GM23248 (cell line): ENCODE measurements at regions not wholly inside any gene's neighbourhood (a gene's known extent, or its start where the extent isn't known, plus 50 kb on each side); places are given as distances from the start of the nearest gene placed in this dataset.
A peak's percentile ranks its signal among the peaks of the same experiment; 100 is the strongest.
"Not testable (repeated sequence)": the region's sequence is repeated elsewhere in the genome, so short reads cannot be mapped to it uniquely, and the experiment has no call there.

Experiments used
- DNase-seq: peaks from one replicate; pipeline ENCODE4 v3.0.0-alpha.2; 2015
- H2AFZ ChIP-seq: fragments of 200-600 bp; sonication (generic); 2 replicates; pipeline ENCODE4 v1.6.1; 2016; ENCODE audit warnings: antibody characterized with exemption
- H3F3A ChIP-seq: fragments of 200-600 bp; sonication (generic); 2 replicates; pipeline ENCODE4 v1.6.1; 2016; ENCODE audit warnings: mild to moderate bottlenecking, antibody characterized with exemption, mixed run types; ENCODE audit not compliant: insufficient read depth
- H3K27ac ChIP-seq: fragments of 200-600 bp; sonication (generic); 2 replicates; pipeline ENCODE4 v1.5.1; 2016; ENCODE audit warnings: mild to moderate bottlenecking
- H3K27me3 ChIP-seq: fragments of 200-600 bp; sonication (generic); replicated peaks from 2 replicates; pipeline ENCODE4 v1.6.1; 2016; ENCODE audit warnings: mild to moderate bottlenecking; ENCODE audit not compliant: insufficient read depth
- H3K36me3 ChIP-seq: fragments of 200-600 bp; sonication (generic); 2 replicates; pipeline ENCODE4 v1.6.1; 2016; ENCODE audit warnings: low read depth, mild to moderate bottlenecking
- H3K4me1 ChIP-seq: fragments of 200-600 bp; sonication (generic); 2 replicates; pipeline ENCODE4 v1.6.1; 2016; ENCODE audit warnings: mild to moderate bottlenecking; ENCODE audit not compliant: insufficient read depth
- H3K4me2 ChIP-seq: fragments of 200-600 bp; sonication (generic); one replicate; pipeline ENCODE4 v1.6.1; 2016; ENCODE audit warnings: mild to moderate bottlenecking; ENCODE audit not compliant: unreplicated experiment
- H3K4me3 ChIP-seq: fragments of 200-600 bp; sonication (generic); 2 replicates; pipeline ENCODE4 v1.5.1; 2016; ENCODE audit warnings: mild to moderate bottlenecking
- H3K79me2 ChIP-seq: fragments of 200-600 bp; sonication (generic); 2 replicates; pipeline ENCODE4 v1.6.1; 2016; ENCODE audit warnings: mild to moderate bottlenecking; ENCODE audit not compliant: insufficient read depth
- H3K9ac ChIP-seq: fragments of 200-600 bp; sonication (generic); 2 replicates; pipeline ENCODE4 v1.6.1; 2016; ENCODE audit warnings: mild to moderate bottlenecking
- H3K9me2 ChIP-seq: fragments of 200-600 bp; sonication (generic); 2 replicates; pipeline ENCODE4 v1.6.1; 2016; ENCODE audit warnings: mixed run types, mild to moderate bottlenecking, moderate library complexity; ENCODE audit not compliant: insufficient read depth
- H3K9me3 ChIP-seq: fragments of 200-600 bp; sonication (generic); one replicate; pipeline ENCODE4 v1.6.1; 2017; ENCODE audit warnings: low read depth
- H4K20me1 ChIP-seq: fragments of 200-600 bp; sonication (generic); 2 replicates; pipeline ENCODE4 v1.6.0; 2016; ENCODE audit not compliant: insufficient read depth
- EZH2 ChIP-seq: fragments of 200-600 bp; sonication (generic); IDR thresholded peaks from 2 replicates; pipeline ENCODE4 v1.6.1; 2018; ENCODE audit warnings: antibody characterized with exemption, mild to moderate bottlenecking; ENCODE audit not compliant: insufficient read depth, poor library complexity, severe bottlenecking
- EZH2phosphoT487 ChIP-seq: fragments of 200-600 bp; sonication (generic); IDR thresholded peaks from 2 replicates; pipeline ENCODE4 v1.6.1; 2018; ENCODE audit warnings: antibody characterized with exemption, moderate library complexity, mild to moderate bottlenecking, low read depth; ENCODE audit not compliant: insufficient read depth
- WGBS, 2 experiments: methylation state at CpG; one replicate each; pipeline ENCODE4 v1.1.6; 2015 to 2017; ENCODE audit warnings: low lambda C conversion rate in 2 of 2, low coverage in 1 of 2; ENCODE audit errors: missing lambda C conversion rate in 2 of 2; 5-methylcytosine and 5-hydroxymethylcytosine counted together
- in situ Hi-C: fragments of 300-500 bp; cut with MboI; formaldehyde crosslinking; loops from 2 replicates; pipeline ENCODE4 v1.15.0; 2020

- TF ChIP-seq EZH2 = no peak
- TF ChIP-seq EZH2phosphoT487 = no peak
- H3F3A ChIP-seq = no peaks in the 10 kb centered on the region
- no peak overlapping the region for H3K4me3 ChIP-seq
- no peak overlapping the region for H3K9ac ChIP-seq
- H2AFZ ChIP-seq = no peak overlapping the region
- H3K36me3 ChIP-seq = no peaks in the 10 kb centered on the region
- H4K20me1 ChIP-seq = no peaks in the 10 kb centered on the region
- H3K79me2 ChIP-seq = no peaks in the 10 kb centered on the region
- in situ Hi-C loops = loop anchor here (10.0 kb wide), 1 partner anchor 489 kb away; no protein-coding TSS in a partner anchor
- H3K27ac ChIP-seq = no peak overlapping the region
- H3K27me3 ChIP-seq = no peaks in the 10 kb centered on the region
- WGBS, 2 experiments = 12% methylated on average over 9 of the region's 9 CpGs
- no peaks in the 10 kb centered on the region for H3K9me2 ChIP-seq
- H3K4me2 ChIP-seq = no peak overlapping the region
- DNase-seq = peak; percentile 69
- no peaks in the 10 kb centered on the region for H3K9me3 ChIP-seq
- H3K4me1 ChIP-seq = no peaks in the 10 kb centered on the region
These were observed 156.7 kb downstream of the EVA1A start for GRCh38 chr2:75403991-75404428.

- Histone ChIP-seq H3K9ac (no peak overlapping the region), H3K36me3 (no peaks in the 10 kb centered on the region), H3K9me2 (no peaks in the 10 kb centered on the region), H3F3A (no peaks in the 10 kb centered on the region), H4K20me1 (no peaks in the 10 kb centered on the region), H3K4me3 (no peak overlapping the region), H3K9me3 (no peaks in the 10 kb centered on the region), H3K27me3 (no peaks in the 10 kb centered on the region), H3K79me2 (no peaks in the 10 kb centered on the region), H3K27ac (no peak overlapping the region), H2AFZ (no peak overlapping the region), H3K4me1 (no peaks in the 10 kb centered on the region), H3K4me2 (no peak overlapping the region)
- TF ChIP-seq EZH2 (no peak), EZH2phosphoT487 (no peak)
- 49 to 59% methylated on average over 2 of the region's 2 CpGs for WGBS, 2 experiments
- in situ Hi-C loops = loop anchor here (25.0 kb wide), 2 partner anchors 209 to 709 kb away; partner anchors contain the start of gene TACR1
- DNase-seq = no peak
These were observed 164.4 kb downstream of the EVA1A start for GRCh38 chr2:75396314-75396713.

DNA sequence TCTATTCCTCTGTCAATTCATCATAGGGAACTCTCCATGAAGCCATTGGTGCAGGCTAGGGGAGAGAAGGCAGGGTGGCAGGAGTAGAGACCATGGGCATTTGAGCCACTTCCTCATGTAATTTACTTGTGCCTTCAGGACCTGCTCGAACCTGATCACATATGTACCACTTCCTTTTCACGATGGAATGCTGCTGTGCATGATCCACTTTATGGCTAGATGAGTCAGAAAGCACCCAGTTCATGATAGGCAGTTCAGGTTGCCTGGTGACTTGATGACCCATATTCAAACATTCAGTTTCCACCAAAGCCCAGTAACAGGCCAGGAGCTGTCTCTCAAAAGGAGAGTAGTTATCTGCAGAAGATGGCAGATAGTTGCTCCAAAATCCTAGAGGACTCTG is 166.0 kb downstream of the EVA1A start:
- H3K9ac ChIP-seq, H4K20me1 ChIP-seq, H3K9me2 ChIP-seq, H3K4me1 ChIP-seq, H3K4me2 ChIP-seq, H2AFZ ChIP-seq, H3K79me2 ChIP-seq, H3K4me3 ChIP-seq, H3K9me3 ChIP-seq, H3F3A ChIP-seq, H3K27ac ChIP-seq, H3K27me3 ChIP-seq, H3K36me3 ChIP-seq: not testable (repeated sequence)
- WGBS, 2 experiments = 47 to 81% methylated on average over 2 of the region's 2 CpGs
- in situ Hi-C loops = loop anchor here (25.0 kb wide), 2 partner anchors 207 to 707 kb away; partner anchors contain the start of gene TACR1
- DNase-seq = peak; percentile 11

DNA sequence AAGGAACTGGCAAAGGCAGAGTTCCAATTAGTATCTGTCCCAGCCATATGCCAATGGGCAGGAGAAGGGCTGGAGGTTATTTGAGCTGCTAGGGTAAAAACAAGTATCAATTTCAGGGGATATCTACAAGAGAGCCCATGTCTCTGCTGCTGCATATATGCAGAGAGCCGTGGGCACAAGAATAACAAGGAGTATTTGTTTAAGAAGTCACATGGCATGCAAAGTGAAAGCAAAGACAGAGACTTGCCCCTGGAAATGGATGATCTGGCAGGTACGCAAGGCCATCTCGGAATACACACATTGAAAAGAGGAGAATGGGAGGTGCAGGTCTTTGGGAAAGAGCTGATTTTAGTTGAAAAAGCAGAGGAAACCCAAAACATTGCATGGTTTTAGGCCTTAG is 170.6 kb downstream of the EVA1A start:
- H2AFZ ChIP-seq = no peak overlapping the region
- no peaks in the 10 kb centered on the region for H4K20me1 ChIP-seq
- no peak for TF ChIP-seq EZH2phosphoT487
- no peak for TF ChIP-seq EZH2
- 72 to 74% methylated on average over 3 of the region's 3 CpGs for WGBS, 2 experiments
- no peaks in the 10 kb centered on the region for H3K9me3 ChIP-seq
- H3K4me1 ChIP-seq = no peaks in the 10 kb centered on the region
- H3K36me3 ChIP-seq = no peaks in the 10 kb centered on the region
- in situ Hi-C loops = loop anchor here (25.0 kb wide), 2 partner anchors 203 to 703 kb away; partner anchors contain the start of gene TACR1
- no peak overlapping the region for H3K27ac ChIP-seq
- H3K79me2 ChIP-seq = no peaks in the 10 kb centered on the region
- H3K9ac ChIP-seq = no peak overlapping the region
- no peaks in the 10 kb centered on the region for H3K27me3 ChIP-seq
- no peak overlapping the region for H3K4me2 ChIP-seq
- H3F3A ChIP-seq = no peaks in the 10 kb centered on the region
- no peaks in the 10 kb centered on the region for H3K9me2 ChIP-seq
- no peak for DNase-seq
- no peak overlapping the region for H3K4me3 ChIP-seq

- WGBS, 2 experiments = 49 to 58% methylated on average over 2 of the region's 2 CpGs
- in situ Hi-C loops = loop anchor here (25.0 kb wide), 2 partner anchors 202 to 702 kb away; partner anchors contain the start of gene TACR1
- Histone ChIP-seq H3K9me2 (no peaks in the 10 kb centered on the region), H3K79me2 (no peaks in the 10 kb centered on the region), H3K9ac (no peak overlapping the region), H3K27ac (no peak overlapping the region), H3K27me3 (no peaks in the 10 kb centered on the region), H3K9me3 (no peaks in the 10 kb centered on the region), H3K4me3 (no peak overlapping the region), H3K4me1 (no peaks in the 10 kb centered on the region), H3F3A (no peaks in the 10 kb centered on the region), H4K20me1 (no peaks in the 10 kb centered on the region), H3K4me2 (no peak overlapping the region), H2AFZ (no peak overlapping the region), H3K36me3 (no peaks in the 10 kb centered on the region)
- no peak for DNase-seq
- TF ChIP-seq EZH2phosphoT487 (no peak), EZH2 (no peak)
These were observed 171.5 kb downstream of the EVA1A start for GRCh38 chr2:75389271-75389670.
